GM19240 (cell line): ENCODE measurements at regions not wholly inside any gene's neighbourhood (a gene's known extent, or its start where the extent isn't known, plus 50 kb on each side); places are given as distances from the start of the nearest gene placed in this dataset.
A peak's percentile ranks its signal among the peaks of the same experiment; 100 is the strongest.

ENCODE experiments used
- DNase-seq: peaks from one replicate; pipeline ENCODE4 v3.0.0; 2011; ENCODE audit warnings: low spot score; ENCODE audit not compliant: insufficient read length

DNA sequence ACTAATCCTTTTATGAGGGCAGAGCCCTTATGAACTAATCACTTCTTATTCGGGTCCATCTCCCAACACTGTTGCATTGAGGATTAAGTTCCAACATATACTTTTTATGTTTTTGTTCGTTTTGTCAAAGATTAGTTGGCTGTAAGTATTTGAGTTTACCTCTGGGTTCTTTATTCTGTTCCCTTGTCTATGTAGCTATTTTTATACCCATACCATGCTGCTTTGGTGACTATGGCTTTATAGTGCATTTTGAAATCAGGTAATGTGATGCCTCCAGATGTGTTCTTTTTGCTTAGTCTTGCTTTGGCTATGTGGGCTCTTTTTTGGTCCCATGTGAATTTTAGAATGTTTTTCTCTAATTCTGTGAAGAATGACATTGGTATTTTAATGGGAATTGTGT lies 166.4 kb upstream of the KCNMB2 start:
- DNase-seq = no peak

DNA sequence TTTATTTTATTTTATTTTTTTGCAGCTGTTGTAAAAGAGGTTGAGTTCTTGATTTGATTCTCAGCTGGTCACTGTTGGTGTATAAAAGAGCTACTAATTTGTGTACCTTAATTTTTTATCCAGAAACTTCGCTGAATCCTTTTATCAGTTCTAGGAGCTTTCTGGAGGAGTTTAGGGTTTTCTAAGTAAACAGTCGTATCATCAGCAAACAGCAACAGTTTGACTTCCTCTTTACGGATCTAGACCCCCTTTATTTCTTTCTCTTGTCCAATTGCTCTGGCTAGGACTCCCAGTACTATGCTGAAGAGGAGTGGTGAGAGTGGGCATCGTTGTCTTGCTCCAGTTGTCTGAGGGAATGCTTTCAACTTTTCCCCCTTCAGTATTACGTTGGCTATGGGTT lies 165.8 kb upstream of the KCNMB2 start:
- no peak for DNase-seq

DNA sequence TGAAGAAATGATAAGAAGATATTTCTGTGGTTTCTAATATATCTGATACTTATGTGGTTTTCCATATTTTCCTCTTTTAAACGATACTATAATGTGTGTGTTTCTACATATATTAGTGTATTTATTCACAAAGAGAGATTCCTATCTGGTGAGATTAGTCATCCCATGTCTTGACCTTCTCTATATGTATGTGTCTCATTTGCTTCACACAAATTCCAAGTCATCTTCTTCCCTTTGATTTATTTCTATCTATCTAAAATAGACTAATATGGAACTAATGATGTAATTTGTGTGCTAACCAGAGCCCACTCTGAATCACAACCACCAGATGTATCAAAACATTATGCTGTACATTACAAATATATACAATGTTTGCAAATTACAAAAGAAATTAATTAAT lies 154.7 kb upstream of the KCNMB2 start:
- no peak for DNase-seq

DNA sequence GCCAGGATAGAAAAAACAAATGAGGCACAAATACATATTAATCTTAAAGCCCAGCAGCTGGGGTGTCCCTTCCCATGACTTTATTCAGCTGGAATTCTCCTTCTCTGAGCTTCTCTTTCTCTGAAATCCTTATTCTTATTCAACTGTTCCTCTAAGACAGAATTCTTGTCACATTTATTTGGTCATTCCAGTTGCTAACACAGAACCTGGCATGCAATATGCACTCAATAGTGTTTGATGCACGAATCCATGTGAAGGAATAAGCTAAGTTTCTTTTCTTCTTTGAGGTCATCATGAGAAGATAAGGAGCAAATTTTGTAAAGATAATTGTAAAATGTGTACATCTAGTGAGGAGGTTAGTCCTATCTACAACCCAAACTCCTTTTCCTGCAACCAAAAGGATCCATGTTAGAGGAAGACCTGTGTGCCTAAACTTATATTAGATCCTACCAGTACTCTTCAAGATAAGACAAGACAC lies 154.2 kb upstream of the KCNMB2 start:
- DNase-seq = no peak

DNA sequence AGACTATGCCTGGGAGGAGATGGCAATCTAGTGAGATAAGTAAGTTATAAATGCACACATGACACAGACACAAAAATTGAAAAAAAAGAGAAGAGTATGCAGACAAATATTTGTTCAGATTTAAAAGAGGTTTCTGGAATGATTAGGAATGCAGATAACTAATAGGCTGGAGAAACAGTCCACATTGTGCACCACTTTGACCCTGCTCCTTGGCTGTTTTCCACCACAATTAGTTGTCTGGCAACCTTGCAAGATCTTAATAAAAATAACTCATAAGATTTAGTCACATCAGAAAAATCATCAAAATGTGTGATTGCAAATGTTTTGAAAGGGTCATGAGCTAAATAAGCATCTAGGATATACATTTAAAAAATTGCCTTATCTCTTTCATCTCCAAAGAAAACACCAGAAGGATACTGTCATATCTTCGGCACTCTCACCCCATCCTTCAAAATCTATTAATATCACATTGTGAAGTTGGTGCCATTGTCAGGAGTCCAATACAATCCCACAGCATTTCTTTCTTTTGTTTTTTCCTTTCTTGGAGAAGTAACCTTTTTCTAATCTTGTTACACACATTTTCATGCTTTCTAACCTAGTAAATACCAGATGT lies 153.7 kb upstream of the KCNMB2 start:
- no peak for DNase-seq

DNA sequence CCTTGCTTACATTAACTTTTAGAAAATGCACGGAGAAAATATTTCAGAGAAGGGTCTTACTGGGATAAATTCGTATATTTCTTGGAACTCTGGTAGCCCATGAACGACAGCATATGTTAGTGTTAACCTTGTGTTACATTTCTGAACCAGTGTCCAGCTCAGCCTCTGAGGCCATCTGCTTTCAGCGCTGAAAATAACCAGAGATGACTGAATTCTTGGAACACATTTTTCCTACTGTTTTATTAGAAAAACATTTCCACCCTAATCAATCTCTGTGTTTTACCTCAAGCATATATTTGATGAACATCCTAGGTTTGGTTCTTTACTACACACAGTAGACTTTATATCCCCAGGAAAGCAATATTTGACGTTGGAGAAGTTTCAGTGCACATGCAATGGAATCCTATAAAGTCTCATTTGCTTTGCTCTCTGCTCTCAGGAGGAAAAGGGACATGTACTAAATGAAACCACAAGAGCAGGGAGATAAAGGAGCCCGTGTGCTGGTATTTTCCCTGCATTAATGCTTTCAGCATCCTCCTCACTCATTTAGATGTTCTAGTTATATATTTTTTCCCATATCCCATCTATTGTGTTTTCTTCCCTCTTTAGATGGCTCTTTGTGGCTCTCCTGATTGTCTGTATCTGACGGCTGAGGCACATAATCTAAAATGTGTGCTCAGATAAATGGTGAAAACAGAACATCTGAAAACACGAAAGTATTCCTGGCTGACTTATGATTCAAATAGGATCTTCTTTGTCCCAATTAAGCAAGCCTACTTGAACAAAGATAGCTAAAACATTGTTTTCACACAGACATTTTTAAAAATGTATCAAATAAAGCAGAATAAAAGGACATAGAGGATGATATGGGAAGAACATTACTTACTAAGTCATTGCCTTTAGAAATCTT lies 151.7 kb upstream of the KCNMB2 start:
- DNase-seq = no peak

DNA sequence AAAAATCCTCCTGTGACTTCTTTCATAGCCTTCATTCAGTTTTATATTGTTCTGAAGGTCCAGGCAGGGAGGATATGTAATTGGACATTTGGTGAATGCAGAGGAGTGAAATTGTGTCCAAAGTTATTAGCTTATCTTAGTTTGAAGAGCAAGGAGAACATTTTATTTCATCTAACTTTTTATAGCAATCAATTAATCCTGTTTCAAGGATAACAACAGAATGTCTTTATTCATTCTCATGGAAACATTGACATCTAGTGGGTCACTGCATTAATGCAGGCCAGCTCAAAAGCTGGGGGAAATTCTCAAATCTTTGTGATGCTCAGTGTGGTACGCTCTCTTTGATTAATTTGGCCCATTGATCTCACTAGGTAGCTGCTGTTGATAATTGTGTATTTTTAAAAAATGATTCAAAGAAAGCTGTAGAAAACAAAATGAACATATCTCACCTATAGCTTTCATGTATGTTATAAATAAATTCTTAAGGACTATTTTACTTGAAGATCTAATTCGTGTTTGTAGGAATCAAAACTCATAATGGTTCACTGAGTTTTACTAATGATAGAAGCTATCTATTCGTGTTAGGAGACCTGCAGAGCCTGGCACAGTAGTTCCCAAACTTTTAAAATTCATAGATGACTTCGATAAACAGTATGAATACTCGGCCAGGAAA lies 150.8 kb upstream of the KCNMB2 start:
- DNase-seq = peak; percentile 0

DNA sequence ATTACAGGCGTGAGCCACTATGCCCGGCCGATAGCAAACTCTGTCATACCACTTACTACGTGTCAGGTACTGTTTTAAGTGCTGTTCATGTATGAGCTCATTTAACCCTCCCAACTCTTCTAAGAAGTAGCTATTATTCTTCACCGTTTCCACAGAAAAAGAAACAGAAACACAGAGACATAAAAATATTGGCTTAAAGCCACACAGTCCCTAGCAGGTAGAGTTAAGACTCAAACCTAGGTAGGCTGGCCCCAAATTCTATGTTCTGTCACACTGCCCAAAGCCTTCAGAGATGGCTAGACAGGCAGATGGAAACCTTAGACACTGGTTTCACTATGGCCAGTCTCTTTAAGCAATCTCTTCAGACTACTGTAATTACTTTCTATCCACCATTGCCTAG lies 149.8 kb upstream of the KCNMB2 start:
- no peak for DNase-seq

DNA sequence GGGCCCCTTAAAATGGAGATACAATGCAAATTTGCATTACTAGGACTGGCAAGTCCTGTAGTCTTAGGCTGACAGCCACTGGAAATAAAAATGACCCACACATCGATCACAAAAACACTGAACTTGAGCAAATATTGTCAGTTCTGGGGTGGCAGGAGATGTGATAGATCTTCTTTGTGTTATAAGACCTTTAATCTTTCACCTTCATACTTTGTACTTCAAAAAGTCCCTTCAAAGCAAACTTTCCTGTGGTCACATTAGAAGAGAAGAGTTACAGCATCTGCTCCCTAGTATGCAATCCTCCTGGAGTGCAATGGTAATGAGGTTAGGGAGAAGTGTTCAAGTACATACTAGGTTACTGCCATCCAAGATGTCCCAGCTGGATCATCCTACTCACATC lies 149.4 kb upstream of the KCNMB2 start:
- DNase-seq = no peak

DNA sequence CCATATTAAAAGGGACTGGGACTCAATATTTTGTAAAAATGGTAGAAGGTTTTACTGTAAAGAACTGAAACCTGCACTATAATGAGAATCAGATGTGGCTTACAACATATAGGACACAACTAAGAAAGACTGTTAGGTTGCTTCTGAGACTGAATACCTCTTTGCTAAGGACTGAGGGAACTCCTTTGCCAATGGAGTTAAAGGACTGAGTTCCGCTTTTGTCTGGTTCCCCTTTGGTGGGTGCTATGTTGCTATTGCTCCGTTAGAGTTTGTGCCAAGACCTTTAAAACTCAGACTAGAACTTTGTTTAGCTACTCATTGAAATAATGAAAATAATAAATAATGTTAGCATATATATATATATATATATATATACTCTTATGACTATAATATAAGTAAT lies 147.8 kb upstream of the KCNMB2 start:
- DNase-seq = no peak

DNA sequence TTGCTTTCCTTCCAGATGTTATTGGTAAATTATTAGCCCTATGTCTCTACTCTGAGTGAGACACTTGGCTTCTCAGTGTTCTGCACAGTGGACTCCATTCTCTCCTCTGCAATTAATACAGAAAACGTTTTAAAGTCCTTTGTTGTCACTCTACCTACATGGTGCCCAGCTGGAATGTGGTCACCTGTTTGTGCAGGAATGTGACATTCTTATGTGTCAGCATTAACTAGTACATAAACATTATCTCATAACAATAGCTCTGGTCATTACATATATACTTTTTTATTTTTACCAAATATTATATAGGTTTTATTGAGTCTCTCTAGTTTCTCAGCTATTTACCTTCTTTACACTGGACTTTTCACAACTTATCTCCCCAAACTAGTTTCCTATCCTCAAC lies 147.0 kb upstream of the KCNMB2 start:
- no peak for DNase-seq

DNA sequence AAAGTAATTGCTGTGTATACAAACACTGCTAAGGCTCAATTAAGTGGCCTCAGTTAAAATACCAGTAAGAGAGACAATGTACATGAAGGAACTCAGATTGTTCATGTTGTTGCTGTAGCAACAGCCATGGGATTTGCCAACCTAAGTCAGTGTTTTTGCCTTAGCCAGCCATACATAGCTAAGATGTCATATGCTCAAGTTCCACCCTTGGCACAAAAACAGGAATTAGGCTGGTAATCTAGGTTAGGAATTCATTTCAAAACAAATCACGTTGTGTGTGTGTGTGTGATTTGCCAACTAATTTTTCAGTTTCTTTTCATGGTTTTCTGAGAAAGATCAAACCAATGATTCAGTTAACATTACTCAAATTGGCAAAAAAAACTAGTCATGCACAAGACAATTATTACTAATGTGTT lies 143.7 kb upstream of the KCNMB2 start:
- no peak for DNase-seq

DNA sequence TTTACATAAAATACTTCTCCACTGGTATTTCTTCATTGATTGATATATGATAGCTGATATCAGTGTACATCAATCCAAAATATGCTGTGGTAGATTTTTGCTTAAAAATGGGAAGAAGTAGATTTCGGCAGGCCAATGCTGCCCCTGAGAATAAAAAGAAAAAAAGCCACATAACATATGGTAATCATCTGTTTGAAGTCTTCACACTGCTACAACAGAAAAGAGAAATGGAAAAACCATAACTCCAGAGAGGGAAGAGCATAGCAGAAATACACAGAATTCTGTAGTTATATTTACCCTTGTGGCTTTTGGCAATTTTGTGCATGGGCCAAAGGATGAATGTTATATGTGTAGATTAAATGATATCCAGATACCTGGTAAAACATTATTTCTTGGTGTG lies 143.1 kb upstream of the KCNMB2 start:
- no peak for DNase-seq

DNA sequence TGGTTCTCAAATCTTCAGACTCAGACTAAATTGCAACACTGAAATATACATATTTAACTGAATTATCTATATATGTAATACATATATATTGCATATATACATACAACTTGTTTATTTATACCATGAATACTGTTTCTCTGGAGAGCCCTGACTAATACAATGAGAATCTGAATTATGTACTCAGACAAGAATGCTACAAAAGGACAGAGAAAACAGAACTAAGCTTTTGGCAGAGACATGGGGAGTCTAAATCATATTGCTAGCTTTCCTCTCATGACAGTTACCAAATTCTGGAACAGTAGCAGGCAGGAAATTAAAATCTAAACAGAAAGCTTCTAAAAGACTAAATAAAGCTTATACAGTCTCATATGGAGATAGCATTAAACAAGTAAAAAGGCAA lies 142.4 kb upstream of the KCNMB2 start:
- no peak for DNase-seq

DNA sequence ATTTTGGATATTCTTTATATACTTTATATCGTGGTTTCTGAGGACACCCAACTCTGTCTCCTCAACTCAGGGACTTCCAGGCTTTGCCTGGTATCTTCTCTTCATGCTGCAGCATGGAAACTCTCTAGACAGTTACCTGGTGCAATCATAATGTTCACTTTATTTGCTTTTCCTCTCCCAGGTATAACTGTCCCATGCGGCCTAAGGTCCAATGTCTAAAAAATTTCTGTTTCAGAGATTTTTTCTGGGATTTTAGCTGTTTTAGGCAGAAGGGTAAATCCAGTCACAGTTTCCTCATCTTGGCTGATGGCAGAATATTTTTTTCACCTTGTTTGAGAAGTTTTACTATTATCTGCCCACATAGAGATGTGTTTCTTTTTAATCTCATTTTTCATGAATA lies 139.9 kb upstream of the KCNMB2 start:
- DNase-seq = no peak

DNA sequence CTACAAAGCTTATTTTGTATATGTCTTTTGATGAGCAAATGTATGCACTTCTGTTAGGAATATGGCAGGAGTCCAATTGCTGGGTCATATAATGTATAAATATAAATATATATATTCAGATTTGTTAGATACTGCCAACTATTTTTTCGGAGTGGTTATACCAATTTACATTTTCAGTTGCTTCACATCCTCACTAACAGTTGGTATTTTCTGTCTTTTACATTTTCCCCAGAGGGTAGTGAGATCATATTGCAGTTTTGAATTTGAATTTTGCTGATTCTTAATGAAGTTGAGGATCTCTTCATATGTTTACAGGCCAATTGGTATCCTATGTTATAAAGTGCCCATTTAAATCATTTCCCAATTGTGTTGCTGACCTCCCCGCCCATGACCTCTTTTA lies 139.0 kb upstream of the KCNMB2 start:
- no peak for DNase-seq

DNA sequence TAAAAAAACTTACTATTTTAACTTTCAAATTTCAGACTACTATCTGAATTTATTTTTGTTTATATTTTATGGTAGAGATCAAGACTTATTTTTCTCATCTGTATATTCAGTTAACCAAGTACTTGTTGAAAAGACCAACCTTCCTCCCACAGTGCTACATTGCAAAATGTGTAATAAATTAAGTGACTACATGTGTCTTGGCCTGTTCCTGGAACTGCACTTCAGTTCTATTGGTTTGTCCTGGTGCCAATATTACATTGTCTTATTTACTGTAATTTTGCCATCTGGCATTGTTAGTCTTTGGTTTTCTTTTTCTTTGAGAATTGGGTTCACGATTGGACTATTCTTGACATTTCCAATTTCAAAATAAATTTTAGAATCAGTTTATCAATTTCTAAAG lies 138.4 kb upstream of the KCNMB2 start:
- DNase-seq = no peak

DNA sequence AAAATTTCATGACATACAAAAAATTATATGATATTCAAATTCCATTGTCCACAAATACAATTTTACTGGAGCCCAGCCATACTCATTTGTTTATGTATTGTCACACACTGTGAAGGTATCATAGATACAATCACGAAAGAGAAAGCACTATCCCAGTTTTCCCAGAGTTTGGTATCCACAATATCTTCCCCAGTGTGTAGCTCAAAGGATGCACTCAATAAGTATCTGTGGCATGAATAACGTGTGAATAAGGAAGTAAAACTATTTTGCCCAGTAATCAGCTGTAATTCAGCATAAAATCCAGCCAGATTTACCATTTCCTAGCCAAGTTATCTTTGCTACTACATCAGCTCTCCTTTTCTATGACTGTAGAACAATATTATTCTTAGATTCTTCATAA lies 131.3 kb upstream of the KCNMB2 start:
- no peak for DNase-seq

DNA sequence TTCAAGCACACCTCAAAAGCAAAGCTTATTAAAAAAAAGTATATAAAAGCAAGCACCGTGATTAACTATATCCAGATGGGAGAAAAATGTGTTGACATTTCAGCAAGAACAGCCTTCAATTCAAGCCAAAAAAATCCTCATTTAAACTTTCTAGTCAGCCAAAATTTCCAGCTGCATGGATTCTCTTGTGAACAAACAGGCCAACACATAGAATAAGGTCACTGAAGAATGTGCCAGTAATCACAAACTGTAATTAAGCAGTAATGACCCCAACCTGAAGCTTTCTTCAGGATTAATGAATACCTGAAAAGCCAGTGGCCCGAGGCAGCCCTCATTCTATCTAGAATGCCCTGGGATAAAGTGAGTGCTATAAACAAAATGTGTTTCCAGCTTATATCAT lies 130.7 kb upstream of the KCNMB2 start:
- DNase-seq = no peak

DNA sequence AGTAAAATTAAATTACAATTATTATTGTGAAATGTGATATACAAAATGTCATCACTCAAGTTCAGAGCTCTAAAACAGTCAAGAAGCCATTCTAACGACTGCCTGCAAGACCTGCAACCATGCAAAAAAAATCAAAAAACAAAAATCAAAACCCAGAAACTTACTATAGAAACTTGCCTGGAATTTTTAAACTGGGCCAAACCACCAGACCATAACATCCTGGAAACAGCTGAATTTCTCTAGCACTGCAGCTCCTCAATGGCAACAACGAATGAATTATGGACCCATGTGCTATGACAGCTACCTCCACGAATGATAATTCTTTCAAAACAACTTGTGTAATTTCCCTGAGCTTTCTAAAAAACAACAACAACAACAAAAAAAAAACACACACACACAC lies 130.0 kb upstream of the KCNMB2 start:
- DNase-seq = no peak

DNA sequence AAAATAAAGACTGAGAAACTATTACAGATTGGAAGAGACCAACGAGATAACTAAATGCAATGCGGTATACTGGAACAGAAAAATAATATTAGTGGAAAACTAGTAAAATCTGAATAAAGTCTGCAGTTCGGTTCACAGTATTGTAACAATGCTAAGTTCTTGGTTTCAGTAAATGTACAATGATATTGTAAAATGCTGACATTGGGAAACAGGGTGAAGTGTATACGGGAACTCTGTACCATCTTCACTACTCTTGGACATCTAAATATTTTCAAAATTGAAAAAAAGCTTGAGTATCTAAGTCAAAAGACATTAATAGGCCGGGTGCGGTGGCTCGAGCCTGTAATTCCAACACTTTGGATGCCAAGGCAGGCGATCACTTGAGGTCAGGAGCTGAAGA lies 120.9 kb upstream of the KCNMB2 start:
- no peak for DNase-seq

DNA sequence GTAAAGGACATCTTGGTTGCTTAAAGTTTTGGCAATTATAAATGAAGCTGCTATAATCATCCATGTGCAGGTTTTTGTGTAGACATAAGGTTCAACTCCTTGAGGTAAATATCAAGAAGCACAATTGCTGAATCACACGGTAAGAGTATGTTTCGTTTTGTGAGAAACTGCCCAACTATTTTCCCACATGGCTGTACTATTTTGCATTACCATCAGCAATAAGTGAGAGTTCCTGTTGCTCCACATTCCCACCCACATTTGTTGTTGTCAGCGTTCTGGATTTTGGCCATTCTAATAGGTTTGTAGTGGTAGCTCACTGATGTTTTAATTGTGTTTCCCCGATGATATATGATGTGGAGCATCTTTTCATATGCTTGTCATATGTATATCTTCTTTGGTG lies 118.5 kb upstream of the KCNMB2 start:
- no peak for DNase-seq
